NT2/D1 (cell line): ENCODE measurements at regions not wholly inside any gene's neighbourhood (a gene's known extent, or its start where the extent isn't known, plus 50 kb on each side); places are given as distances from the start of the nearest gene placed in this dataset.

ENCODE experiments used
- YY1 ChIP-seq: IDR thresholded peaks from 2 replicates; pipeline ENCODE4 v1.6.1; 2011; ENCODE audit not compliant: insufficient read length, insufficient read depth
- ZNF274 ChIP-seq: IDR thresholded peaks from 2 replicates; pipeline ENCODE4 v1.6.1; 2011; ENCODE audit warnings: mild to moderate bottlenecking, low read depth, low read length

- TF ChIP-seq ZNF274, result no peak
- no peak for TF ChIP-seq YY1
These were observed 189.7 kb downstream of the PPARGC1A start for GRCh38 chr4:23700197-23700596.
